Calu3 (cell line): ENCODE measurements at regions not wholly inside any gene's neighbourhood (a gene's known extent, or its start where the extent isn't known, plus 50 kb on each side); places are given as distances from the start of the nearest gene placed in this dataset.

Experiments used
- BruUV-seq: library from RNA; stranded (reverse); fragments of 400-500 nt; replicated peaks from 2 replicates; lab custom pipeline; 2021; lab: Mats Ljungman, UMichigan
- CTCF ChIA-PET: fragments of 300-600 bp; sonication (Branson Sonifier 250); formaldehyde crosslinking; loops from one replicate; lab custom pipeline; 2022; ENCODE audit warnings: antibody characterized with exemption; lab: Charles Lee
- DNase-seq: peaks from one replicate; pipeline ENCODE4 v3.0.0; 2022
- H3K27ac Mint-ChIP-seq: one replicate; pipeline ENCODE4 v1.8.0; 2022; ENCODE audit warnings: mixed read lengths; ENCODE audit not compliant: unreplicated experiment
- H3K27me3 Mint-ChIP-seq: one replicate; pipeline ENCODE4 v1.8.0; 2022; ENCODE audit warnings: mixed read lengths; ENCODE audit not compliant: unreplicated experiment
- H3K36me3 Mint-ChIP-seq: one replicate; pipeline ENCODE4 v1.8.0; 2022; ENCODE audit warnings: mild to moderate bottlenecking, moderate library complexity, mixed read lengths; ENCODE audit not compliant: insufficient read depth, unreplicated experiment
- H3K4me1 Mint-ChIP-seq: one replicate; pipeline ENCODE4 v1.8.0; 2022; ENCODE audit warnings: mild to moderate bottlenecking, low read depth, mixed read lengths; ENCODE audit not compliant: unreplicated experiment
- H3K4me3 Mint-ChIP-seq: one replicate; pipeline ENCODE4 v1.8.0; 2022; ENCODE audit warnings: mild to moderate bottlenecking, low read depth, moderate library complexity, mixed read lengths; ENCODE audit not compliant: unreplicated experiment
- H3K9me3 Mint-ChIP-seq: one replicate; pipeline ENCODE4 v1.8.0; 2022; ENCODE audit warnings: low read depth, mixed read lengths; ENCODE audit not compliant: unreplicated experiment
- intact Hi-C: fragments of 100-400 bp; cut with micrococcal nuclease; formaldehyde crosslinking; loops from one replicate; pipeline ENCODE4 v1.10.0; 2022; ENCODE audit not compliant: unreplicated experiment
- TF ChIP-seq, protein P1 (sequence below): fragments of 200-600 bp; IDR thresholded peaks from one replicate; pipeline ENCODE4 v1.8.0; 2022; ENCODE audit warnings: antibody characterized with exemption; ENCODE audit not compliant: unreplicated experiment

DNA sequence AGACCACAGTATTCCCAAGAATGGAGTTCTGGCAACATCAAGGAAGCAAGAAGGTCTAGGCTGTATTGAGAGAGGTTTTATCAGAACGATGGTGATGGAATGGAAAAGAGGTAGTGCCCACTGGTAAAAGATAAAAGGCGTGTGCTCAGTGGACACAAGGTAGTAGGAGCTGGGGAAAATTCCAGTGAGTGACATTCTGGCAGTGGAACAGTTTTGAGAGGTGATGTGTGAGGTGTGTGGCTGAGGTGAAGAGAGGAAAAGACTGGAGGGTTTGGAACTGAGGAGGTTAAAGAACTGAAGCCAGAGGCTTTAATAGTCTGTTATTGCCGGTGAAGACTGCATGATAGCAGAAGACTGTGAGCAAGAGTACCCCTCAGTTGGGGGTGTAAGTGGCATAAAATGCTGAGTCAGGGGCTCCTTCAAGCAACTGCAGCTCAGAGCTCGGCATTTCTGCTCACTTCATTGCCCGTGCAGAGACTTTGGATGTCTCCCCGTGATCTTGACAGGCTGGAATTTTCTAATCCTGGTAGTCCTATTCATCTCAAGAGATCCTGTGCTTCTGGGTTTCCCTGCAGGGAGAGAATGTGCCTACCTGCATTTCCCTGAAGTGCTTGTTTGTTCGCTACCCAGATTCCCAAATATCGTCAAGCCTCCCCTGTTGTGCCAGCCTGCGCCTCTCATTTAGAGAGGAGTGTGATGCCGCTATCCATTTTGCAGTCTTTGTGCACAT lies 191.0 kb downstream of the SATB1 start:
- TF ChIP-seq, protein P1, sequence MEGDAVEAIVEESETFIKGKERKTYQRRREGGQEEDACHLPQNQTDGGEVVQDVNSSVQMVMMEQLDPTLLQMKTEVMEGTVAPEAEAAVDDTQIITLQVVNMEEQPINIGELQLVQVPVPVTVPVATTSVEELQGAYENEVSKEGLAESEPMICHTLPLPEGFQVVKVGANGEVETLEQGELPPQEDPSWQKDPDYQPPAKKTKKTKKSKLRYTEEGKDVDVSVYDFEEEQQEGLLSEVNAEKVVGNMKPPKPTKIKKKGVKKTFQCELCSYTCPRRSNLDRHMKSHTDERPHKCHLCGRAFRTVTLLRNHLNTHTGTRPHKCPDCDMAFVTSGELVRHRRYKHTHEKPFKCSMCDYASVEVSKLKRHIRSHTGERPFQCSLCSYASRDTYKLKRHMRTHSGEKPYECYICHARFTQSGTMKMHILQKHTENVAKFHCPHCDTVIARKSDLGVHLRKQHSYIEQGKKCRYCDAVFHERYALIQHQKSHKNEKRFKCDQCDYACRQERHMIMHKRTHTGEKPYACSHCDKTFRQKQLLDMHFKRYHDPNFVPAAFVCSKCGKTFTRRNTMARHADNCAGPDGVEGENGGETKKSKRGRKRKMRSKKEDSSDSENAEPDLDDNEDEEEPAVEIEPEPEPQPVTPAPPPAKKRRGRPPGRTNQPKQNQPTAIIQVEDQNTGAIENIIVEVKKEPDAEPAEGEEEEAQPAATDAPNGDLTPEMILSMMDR = no peak
- H3K9me3 Mint-ChIP-seq = peaks cover 3% of the 10 kb centered on the region
- H3K4me3 Mint-ChIP-seq = no peak overlapping the region
- intact Hi-C loops = no loop called here
- peaks cover 9% of the 10 kb centered on the region for H3K4me1 Mint-ChIP-seq
- DNase-seq = no peak
- H3K36me3 Mint-ChIP-seq = no peaks in the 10 kb centered on the region
- no peaks in the 10 kb centered on the region for H3K27me3 Mint-ChIP-seq
- CTCF ChIA-PET = no interaction called here
- BruUV-seq = no TSS peak
- H3K27ac Mint-ChIP-seq = no peak overlapping the region

DNA sequence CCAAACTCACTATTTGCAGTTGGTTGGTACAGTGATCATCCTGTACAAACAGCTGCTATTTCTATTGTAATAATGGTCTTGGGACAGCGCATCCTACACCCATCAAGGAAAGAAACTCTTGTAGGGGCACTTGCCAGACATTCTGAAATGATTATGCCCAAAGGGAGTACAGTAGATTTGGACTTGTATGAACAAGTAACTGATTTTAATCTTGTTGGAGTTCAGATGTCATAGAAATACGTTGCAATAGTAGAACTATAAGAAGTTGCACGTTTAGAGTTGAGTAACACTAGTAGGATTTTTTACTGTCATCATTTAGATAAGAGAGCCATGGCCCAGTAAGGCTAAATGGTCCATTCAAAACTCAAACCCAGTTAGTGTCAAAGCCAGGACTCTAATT lies 192.8 kb downstream of the SATB1 start:
- Mint-ChIP-seq H3K27ac (no peak overlapping the region), H3K9me3 (peaks cover 3% of the 10 kb centered on the region), H3K4me3 (no peak overlapping the region), H3K27me3 (no peaks in the 10 kb centered on the region), H3K36me3 (no peaks in the 10 kb centered on the region), H3K4me1 (no peaks in the 10 kb centered on the region)
- CTCF ChIA-PET = no interaction called here
- BruUV-seq = no TSS peak
- intact Hi-C loops = no loop called here
- DNase-seq = no peak
- TF ChIP-seq, protein P1 = no peak

DNA sequence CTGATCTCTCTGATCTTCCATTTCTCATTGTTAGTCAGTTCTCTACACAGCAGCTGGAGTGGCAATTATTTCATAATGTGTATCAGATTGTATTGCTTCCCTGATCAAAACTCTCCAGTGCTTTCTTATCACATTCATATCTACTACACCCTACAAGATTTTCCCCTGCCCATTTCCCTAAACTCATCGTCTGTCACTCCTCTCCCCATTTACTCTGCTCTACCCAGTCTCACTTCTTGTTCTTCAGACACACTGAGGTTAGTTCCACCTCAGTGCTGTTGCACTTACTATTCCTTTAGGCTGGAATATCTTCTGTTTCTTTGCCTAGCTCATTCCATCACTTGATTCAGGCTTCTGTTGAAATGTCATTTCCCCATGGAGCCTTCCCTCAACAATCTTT lies 197.1 kb downstream of the SATB1 start:
- intact Hi-C loops = no loop called here
- CTCF ChIA-PET = no interaction called here
- DNase-seq = no peak
- Mint-ChIP-seq H3K4me3 (no peak overlapping the region), H3K4me1 (no peaks in the 10 kb centered on the region), H3K9me3 (no peaks in the 10 kb centered on the region), H3K27ac (no peak overlapping the region), H3K27me3 (no peaks in the 10 kb centered on the region), H3K36me3 (no peaks in the 10 kb centered on the region)
- no TSS peak for BruUV-seq
- TF ChIP-seq, protein P1 = no peak

DNA sequence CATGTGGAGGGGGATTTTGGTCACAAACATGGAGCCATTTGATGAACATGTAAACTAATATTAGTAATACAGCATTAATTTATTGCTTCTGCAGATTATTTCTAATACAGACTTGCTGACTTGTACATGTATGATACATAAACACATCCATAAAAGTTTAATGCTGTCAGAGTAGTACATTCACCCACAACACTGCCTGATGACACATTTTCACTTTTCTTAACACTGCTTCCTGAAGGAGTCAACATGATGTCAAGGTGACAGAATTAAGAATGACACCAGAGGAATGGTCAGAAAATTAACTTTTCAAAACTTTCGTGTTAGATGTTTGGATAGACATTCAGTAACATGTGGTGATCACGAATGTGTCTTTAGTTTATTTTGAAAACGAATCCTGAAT lies 199.4 kb downstream of the SATB1 start:
- intact Hi-C loops = no loop called here
- no peaks in the 10 kb centered on the region for H3K9me3 Mint-ChIP-seq
- H3K27ac Mint-ChIP-seq = no peak overlapping the region
- CTCF ChIA-PET = no interaction called here
- TF ChIP-seq, protein P1 = no peak
- BruUV-seq = no TSS peak
- H3K4me1 Mint-ChIP-seq = no peaks in the 10 kb centered on the region
- H3K36me3 Mint-ChIP-seq = no peaks in the 10 kb centered on the region
- no peaks in the 10 kb centered on the region for H3K27me3 Mint-ChIP-seq
- no peak overlapping the region for H3K4me3 Mint-ChIP-seq
- no peak for DNase-seq
